Pulmonary artery endothelial cell (primary cell): ENCODE measurements at regions not wholly inside any gene's neighbourhood (a gene's known extent, or its start where the extent isn't known, plus 50 kb on each side); places are given as distances from the start of the nearest gene placed in this dataset.

Experiments
- DNase-seq: peaks from one replicate; pipeline ENCODE4 v3.0.0-alpha.2; 2011; ENCODE audit warnings: low read depth, low spot score

DNA sequence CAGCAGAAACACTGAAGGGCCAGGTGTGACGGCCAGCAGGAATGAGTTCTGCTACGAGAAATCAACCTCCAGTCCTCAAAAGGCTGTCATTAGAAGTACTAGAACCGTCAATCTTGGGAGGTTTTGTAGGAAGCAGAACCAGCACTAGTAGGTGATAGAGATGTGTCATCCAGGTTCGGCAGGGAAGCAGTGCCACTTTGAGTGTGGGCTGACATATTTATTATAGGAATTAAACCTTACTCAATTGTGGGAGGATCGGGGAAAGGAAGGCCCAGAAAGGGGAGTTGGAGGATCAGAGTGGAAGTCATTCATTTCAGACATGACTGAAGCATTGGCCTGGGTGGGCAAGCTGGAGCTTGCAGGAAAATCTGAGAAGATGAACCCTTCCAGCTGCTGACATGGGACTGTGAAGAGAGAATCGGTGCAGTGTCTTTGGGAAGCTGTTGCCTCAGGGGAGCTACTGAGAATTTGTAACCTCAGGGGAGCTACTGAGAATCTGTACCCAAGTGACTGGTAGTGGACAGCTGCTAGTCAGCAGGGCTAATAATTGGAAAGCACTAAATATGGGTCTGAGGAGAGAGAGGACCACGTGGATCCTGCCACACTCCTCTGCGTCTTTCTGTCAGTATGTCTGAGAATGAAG is 177.4 kb downstream of the SPRY1 start:
- no peak for DNase-seq

DNA sequence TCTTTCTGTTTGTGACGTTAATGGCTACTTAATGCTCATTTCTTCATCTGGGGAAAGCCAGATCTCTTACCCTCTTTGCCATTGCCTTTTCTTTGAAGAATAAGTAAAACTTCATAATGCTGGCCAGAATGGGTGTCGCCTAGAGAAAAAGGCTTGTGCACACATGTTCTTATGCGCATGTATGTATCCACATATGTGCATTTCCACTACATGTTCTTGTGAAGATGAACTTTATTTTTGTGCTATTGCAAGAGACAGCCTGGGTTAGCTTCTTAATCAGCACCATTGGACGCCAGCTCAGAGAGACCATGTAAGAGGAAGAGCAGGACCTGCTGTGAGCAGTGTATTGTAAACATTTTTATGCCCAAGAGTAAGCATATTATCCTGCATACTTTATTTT is 178.7 kb downstream of the SPRY1 start:
- DNase-seq: no peak

DNA sequence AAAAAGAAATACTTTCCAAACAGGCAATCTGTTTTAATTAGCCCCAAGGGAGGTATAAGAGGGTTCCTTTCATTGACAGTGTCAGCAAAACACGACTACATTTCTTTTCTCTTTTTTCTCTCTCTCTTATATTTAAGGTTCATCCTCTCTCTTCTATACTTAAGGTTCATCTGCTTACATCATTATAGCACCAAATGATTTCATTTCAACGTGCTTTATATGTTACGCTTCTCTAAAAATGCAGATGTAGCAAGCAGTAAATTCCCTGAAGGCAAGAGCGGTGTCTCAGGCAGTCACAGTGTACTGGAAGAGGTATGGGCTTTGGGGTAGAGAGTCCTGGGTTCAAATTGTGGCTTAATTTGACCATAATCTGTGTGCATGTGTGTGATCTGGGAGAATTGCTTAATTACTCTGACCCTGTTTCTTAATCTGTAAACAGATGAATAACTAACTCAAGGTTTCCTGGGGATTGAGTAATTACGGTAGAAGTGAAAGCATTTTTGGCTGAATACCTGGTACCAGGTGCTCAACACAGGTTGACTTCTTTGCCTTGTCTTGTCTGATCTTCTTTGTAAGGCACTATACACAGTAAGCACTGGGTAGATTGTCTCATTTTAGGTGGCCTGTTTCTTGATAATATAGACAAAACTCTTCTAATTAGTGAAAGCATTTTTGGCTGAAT is 180.8 kb downstream of the SPRY1 start:
- DNase-seq: no peak

DNA sequence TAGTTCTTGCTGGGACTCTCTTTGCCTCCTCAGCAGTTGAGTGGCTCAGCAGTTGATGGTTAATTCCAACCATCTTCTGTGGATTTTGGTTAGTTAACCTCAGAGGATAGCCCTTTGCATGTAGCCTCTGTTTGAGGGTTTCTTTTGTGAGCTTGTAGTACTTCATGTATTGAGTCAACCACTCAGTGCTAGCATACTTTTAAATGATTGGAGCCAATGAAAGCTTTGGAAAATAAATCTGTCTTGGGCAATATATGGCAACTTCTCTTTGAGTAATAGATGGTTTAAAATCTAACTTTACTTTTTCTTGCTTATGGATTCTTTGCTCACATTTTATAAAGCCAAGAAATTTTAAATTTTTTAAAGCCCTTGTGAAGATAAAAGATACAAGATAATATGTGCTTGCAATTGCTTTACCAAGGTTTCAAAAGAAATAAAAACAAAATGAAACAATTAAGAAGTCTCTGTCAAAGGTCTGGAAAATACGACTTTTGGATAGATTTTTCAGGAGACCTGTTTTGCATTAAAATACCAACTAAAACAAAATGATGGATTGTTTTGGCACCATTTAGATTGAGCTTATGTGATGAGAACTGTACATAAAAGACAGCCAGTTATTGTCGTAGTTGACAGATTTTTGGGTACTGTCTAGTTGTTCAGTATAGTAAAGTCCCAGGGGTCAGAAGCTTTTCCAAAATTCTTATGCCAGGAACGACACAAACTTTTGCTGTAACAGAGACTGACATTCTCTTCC is 181.9 kb downstream of the SPRY1 start:
- no peak for DNase-seq

DNA sequence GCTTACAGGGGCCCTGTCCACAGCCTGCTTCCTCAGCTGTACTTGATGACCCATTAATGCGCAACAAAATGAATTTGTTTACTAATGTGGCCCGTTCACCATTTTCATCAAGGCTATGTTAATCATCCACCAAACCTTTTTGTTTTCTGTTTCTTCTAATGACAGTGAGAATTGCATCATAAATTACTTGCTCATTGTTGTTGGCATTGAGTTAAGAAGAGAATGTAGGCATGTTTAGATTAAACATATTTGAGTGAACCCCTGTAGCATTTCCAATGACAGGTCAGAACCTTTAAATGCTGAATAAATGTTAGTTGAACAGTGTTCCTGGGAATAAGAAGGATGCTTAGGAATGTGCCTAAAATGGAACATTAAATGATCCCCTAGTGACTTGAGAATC is 183.4 kb downstream of the SPRY1 start:
- no peak for DNase-seq

DNA sequence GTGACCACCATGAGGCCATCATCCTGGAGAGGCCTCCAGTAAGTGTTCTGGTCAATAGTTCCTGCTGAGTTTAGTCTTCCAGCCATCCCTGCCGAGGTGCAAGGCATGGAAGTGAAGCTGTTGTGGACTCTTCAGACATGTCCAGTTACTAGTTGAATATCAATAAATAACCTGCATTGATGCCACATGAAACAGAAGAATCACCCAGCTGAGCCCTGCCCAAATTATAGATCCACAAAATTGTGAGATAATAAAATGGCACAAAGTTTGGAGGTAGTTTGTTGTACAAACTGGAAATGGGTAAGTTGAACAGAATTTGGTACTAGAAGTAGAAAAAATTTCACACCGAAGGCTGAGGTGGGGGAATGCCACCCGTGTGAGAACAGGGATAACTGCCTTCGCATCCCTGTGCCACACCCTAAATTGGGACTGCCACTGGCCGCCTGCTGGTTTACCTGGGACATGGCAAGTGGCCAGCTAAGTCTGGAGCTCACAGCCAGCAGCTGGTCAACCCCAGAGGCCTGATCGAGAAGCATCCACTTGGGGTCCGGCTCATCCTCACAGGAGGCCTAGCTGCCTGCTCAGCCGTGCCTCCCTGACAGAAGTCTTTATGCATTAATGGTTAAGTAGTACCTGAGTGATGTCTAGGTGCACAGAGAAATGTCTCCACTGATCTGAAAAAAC is 184.5 kb downstream of the SPRY1 start:
- DNase-seq: no peak

DNA sequence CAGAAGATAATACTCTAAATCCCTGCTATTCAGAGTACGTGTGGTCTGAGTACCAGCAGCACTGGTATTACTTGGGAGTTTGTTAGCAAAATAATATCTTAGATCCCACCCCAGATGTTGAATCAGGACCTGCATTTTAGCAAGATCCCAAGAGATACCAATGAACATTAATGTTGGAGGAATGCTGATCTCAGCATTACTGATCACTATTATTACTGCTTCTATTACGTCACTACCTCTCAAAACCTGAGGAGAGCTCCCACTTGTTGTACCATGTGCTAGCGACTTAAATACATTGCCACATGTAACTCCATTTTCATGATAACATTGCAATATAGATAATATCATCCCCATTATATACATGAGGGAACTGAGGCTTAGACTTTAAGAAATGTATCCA is 185.2 kb downstream of the SPRY1 start:
- no peak for DNase-seq

DNA sequence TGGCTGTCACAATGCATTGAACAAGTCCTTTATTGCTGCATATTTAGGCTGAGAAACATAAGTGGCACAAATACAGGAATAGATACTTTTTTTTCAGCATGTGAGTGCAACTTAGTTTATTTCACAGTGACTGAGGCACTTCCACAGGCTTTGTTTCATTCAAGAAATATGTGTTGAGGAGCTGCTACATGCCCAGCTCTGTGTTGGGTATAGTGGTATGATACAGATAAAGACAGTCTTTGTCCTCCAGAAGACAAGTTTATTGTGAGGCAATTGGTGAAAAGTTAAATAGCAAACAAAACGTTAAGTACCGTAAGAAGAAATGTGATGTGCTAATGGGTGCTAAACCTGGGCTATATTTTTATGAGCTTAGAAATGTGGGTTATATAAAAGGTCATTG is 186.4 kb downstream of the SPRY1 start:
- no peak for DNase-seq

DNA sequence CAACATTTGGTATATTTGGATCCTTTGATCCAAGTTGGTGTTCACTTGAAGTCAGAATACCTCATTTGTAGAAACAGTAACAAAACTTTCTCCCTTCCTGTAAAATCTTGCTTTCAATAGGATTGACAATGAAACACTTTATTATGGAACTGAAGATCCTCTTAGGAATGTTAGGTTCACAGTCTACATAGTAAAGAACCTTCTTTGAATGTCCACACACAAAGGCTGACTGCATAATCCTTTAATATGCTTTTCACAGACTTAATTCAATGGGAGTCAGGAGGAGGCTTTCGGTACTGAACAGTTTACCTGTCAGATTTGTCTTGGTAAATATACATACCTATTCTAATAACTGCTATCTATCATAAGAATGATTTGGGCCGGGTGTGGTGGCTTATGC is 188.5 kb downstream of the SPRY1 start:
- no peak for DNase-seq

DNA sequence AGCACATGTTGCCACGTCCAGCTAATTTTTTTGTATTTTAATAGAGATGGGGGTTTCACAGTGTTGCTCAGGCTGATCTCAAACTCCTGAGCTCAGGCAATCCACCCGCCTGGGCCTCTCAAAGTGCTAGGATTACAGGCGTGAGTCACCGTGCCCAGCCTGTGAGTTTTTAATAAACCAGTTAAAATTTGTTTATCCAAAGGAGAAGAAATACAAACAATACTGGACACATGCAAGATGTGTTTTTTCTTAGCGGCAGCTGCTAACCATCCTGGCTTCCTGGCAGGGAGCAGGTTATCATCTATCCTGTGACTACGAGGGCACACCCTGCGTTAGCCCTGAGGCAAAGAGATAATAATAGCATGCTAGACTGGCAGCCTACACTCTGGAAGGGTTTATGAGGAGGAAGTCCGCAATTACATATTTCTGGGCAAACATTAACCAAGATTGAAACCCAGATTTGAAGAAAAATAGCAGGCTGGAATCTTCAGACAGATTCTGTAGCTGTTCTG is 191.4 kb downstream of the SPRY1 start:
- DNase-seq: no peak

DNA sequence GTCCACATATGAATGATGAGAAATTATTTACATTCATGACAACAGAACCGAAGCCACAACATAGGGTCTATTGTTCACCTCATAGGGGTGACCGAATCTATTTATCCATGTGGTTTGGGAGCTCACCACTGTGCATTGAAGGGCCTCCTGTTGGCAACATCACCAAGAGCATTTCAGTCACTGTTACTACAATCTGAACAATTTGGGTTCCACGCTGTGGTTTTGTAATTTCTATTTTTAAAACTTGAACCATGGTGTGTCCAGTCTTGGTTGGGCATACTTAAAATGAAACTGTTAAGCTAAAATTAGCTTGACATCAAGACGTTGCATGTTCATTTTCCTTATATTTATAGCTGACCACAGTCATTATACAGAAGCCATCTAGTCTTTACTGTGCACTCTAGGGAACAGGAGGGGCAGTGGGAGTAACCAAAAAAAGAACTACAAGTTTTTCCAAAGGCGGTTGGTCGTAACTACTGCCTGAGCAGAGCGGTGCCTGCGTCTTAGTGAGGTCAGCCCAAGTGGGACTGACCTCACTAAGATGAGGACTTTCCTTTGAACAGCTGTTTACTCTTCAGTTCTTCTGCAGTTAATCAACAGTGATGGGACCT is 192.1 kb downstream of the SPRY1 start:
- DNase-seq: no peak

DNA sequence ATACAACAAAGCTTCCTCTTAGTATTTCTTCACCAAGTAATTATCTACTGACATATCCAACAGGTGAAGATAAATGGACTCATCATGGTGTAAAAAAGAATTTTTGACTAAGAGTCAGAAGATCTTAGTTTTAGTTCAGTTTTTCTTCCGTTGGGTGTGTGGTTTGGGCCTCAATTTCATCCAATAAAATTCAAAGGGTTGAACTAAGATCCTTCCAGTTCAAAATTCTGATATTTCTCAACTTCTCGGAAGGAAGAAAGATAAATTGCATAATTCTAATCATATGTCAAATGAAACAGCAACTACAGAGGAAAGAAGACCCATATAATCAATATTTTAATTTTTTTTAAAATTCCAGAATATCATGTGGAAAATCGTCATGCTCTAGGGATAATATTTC is 192.7 kb downstream of the SPRY1 start:
- DNase-seq: no peak

DNA sequence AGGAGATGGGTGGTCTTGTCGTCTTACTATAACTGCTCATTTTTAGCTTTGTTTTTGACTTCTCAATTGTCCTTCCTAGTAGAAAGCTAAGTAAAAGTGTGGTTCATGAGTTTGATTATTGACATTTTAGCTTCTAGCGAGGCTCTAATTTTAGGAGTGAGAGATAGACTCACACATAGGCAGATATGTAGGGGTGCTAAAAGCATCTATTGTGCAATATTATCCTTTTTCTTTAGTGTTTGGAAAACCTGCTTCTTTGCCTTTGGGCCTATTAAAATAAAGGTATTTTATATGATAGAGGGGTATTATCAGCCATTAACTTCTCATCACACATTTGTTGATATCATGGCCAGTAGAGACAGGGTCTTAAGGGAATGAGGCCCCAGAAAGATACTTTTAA is 195.3 kb downstream of the SPRY1 start:
- DNase-seq: no peak

DNA sequence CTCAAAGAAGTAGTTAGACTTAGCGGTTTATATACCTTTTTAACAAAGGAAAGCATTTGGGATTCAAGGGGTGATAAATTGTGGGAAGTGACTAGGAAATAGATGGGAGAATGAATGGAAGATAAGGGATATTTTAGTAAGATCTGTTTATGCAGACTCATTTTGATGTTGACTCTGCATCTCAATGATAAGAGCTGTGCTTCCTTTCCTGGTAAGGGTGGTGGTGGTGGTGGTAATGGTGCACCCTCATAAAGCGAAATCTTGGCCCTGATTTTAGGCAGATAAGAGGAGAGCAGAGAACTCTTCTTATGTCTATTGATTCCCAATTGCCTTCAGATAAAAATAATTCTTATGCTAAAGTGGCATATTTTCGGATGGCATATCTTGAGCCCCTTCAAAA is 197.1 kb downstream of the SPRY1 start:
- DNase-seq: no peak

DNA sequence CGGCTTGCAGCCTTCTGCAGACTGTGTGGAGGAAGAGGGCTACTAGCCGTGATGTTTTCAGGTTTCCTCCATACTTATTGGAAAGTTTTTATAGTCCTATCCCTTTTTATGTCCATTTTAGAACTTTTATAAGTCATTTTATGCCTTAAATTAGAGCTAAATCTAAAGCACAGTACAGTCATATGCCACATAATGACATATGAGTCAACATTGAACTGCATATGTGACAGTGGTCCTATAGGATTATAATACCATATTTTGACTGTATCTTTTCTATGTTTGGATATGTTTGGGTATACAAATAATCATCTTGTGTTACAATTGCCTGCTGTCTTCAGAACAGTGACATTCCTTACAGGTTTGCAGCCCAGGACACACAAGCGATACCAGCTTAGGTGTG is 200.2 kb downstream of the SPRY1 start:
- no peak for DNase-seq

DNA sequence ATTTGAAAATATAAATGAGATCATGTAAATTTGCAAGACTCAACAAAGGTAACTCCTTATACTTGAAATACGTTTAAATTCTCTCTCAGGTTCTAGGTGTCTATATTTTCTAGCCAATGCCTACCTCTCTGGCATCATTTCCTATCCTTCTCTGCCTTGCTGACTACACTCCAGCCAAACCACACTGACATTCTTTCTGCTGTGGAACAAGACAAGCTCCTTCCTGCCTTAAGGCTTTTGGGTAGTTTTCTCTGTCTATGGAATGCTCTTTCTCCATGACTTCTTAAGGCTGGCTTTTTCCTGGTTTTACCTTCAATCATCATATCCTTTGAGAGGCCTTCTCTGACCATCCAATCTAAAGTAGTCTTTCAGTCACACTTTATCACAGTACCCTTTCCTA is 201.0 kb downstream of the SPRY1 start:
- DNase-seq: no peak

DNA sequence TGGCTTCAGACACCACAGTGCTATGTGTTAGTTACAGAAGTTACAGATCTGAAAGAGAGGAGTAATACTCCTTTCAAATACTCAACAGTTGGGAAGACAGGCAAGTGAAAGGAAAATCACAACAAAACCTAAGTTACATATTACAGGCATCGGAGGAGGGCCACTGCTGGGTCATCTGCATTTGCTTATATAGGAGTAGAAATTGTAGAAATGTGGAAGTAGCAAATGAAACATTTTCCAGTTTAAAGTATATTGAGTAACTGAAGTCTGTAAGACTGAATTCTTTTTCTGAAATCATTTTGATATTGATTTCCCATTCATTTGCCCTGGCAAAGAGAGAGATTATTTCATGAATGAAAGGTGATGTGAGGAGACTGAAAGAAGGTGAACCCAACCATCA is 201.7 kb downstream of the SPRY1 start:
- no peak for DNase-seq

DNA sequence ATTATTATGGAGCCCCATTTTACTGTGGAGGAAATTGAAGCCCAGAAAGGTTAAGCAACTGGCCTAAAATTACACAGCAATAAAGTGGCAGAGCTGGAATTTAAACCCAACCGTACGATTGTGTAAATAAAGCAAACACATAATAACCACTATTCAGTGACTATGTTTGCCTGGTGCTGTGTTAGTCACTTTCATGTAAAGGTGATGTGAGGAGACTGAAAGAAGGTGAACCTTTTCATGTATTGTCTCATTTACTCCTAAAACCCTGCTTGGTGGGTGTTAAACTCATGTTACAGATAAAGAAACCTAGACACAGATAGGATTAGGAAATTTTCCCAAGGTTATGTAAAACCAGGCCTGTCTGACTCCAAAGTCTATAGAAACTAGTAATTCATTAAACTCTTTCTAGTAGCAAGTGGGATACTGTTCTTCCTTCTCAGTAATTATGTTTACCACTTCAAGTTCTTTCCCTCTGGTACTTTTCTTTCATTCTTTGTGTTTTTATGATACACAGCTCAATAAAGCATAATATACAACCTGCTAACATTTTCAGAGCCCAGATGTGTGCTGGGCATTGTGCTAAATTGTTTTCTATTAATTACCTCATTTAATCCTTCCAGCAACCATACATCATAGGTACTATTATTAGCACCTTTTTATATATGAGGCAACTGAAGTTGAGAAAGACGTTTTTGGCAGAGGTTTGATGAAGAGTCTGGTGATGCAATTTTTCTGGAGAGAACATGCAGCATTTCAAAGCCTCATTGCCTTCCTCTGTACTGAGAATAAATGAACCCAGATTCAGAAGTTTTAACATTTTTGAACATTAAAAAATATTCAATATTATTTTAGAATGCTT is 202.7 kb downstream of the SPRY1 start:
- DNase-seq: no peak

DNA sequence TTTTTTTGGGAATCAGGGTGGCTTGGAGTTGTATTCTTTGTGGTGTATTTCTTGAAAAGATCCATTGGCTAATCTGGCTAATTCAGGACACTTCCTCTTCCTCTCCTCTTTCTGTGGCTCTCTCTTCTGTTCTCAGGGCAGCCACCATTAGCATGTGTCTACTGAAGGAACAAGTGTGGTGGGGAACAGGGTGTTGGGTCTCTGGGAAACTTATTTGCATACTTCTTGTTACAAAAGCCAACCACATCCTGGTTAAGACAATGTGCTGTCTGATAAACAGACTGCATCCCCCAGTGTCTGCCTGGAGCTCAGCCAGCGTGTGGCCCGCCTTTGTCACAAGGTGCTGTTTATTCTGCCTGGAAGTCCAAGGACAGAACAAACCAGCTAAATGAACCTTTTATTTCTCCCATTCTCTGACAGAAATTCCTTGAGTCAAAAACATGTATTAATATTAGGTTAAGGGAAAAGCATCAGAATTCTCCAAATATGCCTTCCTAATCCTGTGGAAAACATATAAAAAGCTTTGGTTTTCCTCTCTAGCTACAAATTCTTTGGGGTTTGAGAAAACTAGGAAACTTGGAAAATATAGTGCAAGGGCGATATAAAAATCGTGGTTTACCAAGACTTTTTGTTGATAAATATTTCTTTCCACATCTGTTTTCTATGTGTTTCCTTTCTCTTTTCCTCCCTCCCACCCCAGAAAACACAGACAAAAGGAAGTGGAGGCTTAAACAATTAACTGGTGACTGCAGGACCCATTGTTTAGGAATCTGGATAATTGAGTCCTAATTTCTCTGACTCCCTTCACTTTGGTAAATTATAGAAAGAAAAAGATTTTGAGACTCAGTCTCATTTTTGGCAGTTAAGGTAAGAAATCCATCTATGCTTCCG is 203.6 kb downstream of the SPRY1 start:
- DNase-seq: peak; percentile 72
